Hepatocyte (in vitro differentiated cells): ENCODE measurements at regions not wholly inside any gene's neighbourhood (a gene's known extent, or its start where the extent isn't known, plus 50 kb on each side); places are given as distances from the start of the nearest gene placed in this dataset.
"Not testable (repeated sequence)": the region's sequence is repeated elsewhere in the genome, so short reads cannot be mapped to it uniquely, and the experiment has no call there.

ENCODE experiments used
- CTCF ChIP-seq: fragments of 200-600 bp; sonication (generic); IDR thresholded peaks from 2 replicates; pipeline ENCODE4 v1.5.1; 2016; ENCODE audit warnings: antibody characterized with exemption, mild to moderate bottlenecking; ENCODE audit not compliant: poor library complexity
- EZH2 ChIP-seq: fragments of 200-600 bp; sonication (generic); IDR thresholded peaks from 2 replicates; pipeline ENCODE4 v1.6.1; 2016; ENCODE audit warnings: antibody characterized with exemption, mild to moderate bottlenecking, borderline replicate concordance

- not testable (repeated sequence) for TF ChIP-seq CTCF, EZH2
These were observed 168.2 kb downstream of the NPR3 start for GRCh38 chr5:32879364-32879763.
